GM21528 (cell line): ENCODE measurements at regions not wholly inside any gene's neighbourhood (a gene's known extent, or its start where the extent isn't known, plus 50 kb on each side); places are given as distances from the start of the nearest gene placed in this dataset.

ENCODE experiments used
- ATAC-seq: cut with Tn5 transposase; IDR thresholded peaks from one replicate; pipeline ENCODE4 v1.9.1; 2021; ENCODE audit warnings: mild to moderate bottlenecking, moderate library complexity; ENCODE audit not compliant: unreplicated experiment, low FRiP score

- no peak for ATAC-seq
Observed at GRCh38 chr22:46052801-46053562, 76.0 kb upstream of the WNT7B start.

DNA sequence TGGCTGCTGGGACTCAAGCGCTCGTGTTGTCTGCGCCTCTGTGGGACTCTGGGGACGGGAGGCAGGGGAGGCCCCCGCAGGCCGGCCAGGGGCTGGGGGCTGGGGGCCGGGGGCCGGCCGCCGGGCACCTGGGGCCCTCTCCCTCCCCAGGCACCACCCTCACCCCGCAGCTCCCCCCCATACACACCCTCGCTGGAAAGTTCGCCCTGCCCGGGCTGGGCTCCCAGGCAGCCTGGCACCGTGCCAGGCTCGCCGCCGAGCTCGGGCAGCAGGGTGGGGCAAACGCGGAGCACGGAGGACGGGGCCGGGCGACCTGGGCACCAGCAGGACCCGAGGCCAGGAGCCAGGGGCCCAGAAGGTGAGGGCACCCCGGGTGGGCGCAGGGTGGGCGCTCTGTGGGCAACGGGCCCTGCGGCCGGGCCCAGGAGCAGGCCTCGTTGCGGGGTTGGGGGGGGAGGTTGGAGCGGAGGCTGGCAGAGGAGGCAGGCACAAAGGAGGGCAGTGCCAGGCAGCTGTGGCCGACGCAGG, 76.7 kb upstream of the WNT7B start:
- no peak for ATAC-seq

GRCh38 chr22:46054091-46055073, 77.4 kb upstream of the WNT7B start:
- ATAC-seq: no peak

DNA sequence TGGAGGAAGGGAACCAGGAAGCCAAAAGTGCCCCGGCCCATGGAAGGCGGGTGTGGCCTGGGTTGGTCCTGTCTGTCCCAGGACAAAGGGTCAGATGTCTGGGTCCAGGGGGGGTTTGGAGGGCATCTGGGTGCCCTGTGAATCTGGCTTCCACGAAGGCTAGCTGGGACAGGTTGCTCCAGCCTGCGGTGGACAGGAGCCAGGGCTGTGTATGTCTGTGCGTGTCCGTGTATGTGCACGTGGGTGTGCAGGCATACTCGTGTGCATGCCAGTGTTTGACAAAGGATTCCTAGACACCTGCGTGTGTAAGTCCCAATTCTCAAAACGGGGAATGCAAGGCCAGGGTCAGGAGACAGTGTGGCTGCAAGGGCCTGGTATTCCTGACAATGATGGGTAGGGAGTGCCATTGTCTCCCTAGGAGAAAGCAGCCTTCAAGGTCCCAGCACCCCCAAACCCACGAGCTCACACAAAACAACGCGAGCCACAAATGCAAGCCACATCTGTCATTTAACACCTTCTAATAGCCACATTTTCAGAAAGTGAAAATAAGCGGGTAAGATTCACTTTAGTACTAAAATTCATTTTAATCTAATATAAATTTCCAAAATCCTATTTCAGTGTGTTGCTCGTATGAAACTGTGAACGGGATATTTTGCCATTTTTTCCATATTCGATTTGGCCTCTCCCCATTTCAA, 78.4 kb upstream of the WNT7B start:
- ATAC-seq: no peak

DNA sequence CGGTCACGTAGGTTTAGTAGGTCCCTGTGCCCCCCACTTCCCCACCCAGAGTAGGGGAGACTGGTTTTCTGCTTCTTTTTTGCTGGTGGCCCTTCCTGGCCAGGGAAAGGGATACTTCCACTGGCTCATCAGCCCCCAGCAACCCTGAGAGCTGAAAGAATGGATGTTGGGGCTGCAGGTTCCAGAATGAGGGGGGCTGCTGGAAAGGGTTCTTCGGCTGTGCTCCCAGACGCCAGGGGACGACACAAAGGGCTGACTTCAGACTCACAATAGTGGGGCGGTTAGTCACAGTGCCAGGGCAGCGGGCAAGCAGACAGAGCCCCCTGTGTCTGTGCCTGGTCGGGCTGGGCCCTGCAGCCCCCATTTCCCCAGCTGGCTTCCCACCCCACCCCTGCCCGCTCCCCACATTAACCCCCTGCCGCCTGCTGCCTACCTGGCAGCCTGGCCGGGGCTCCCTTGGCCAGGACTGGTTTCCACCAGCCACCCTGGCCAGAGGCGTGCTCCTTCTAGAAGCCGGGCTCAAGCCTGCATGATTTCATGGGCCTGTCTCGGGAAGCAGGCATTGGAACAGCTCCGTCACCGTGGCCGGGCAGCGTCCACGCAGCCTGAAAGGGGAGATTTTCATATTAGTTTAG, 79.1 kb upstream of the WNT7B start:
- no peak for ATAC-seq

- no peak for ATAC-seq
Observed at GRCh38 chr22:46056546-46057245, 79.7 kb upstream of the WNT7B start.

DNA sequence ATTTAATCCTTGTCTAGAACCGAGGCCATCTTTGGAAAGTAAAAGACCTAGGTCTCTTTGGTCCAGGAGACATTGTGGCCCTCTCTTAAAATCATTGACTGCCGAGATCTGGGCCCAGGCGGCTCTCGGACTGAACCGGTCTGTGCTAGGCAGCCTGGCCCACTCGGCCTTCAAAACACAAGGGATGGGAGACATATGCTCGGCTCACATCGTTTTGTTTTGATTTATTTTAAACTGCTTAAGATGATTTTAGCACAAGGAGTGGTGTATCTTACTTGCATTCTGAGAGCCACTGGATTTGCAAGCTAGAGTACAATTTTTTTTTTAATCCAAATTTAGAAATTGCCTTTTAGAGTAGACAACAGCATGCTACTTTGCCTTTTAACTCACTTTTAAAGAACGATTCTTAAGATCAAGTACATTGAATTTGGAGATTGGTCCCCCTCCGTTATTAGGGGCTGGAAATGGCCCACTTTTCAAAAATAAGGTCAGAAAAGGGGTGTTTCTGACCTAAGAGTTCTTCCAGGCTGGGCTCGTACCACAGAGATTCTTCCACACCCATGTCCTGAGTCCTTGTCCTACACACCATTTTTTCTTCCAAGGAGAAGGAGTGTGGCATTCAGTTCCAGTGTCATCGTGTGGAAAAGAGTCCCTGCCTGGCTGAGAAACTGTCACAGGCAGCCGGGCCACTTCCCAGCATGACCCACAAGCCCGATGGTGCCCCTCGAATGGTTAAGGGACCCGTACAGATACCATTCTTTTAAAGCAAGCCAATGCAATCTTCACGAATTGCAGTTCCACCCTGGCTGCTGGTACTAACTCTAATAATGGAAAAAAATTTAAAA, 80.5 kb upstream of the WNT7B start:
- ATAC-seq: no peak

GRCh38 chr22:46058091-46058420, 81.1 kb upstream of the WNT7B start:
- ATAC-seq: peak; percentile 59

DNA sequence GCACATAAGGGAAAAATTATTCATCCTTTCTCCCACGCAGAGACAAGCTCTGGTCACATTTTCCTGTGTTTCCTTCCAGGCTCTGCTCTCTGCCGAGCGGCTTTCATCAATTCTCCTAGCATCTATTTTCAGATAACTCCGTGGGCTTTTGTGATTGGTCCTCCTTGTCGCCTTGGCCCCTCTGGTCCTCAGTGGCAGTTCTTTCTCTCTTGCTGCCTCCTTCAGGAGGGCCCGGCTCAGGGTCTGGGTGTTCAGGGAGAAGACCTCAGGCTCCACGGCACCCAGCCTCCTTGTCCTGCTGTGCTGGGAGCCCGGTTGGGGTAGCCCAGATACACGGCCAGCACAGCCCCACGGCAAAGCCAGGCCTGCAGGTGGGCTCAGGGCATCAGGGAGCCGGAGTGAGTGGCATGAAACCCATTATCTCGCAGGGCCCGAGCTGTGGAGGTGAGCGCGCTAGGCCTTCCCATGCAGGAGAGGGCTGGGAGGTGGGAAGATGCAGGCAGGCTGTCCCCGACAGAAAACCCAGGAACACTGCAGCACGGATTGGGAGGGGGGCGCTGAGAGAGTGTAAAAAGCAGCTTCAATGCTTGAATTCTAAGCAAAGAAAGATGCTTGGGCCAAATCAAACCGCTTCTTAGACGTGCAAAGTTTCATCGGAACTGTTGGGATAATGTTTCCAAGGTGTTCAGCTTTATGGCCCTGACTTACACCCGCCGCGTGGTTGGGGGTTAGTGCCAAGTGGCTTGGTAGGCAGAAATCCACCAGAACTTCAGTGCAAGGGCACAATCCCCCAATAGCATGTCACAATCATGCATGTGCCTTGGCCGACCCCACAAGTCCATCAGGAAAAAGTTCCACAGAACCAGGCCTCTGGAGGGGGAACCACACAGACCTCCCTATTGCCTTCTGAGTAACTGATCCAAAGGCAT, 81.9 kb upstream of the WNT7B start:
- ATAC-seq: no peak

- ATAC-seq: no peak
Observed at GRCh38 chr22:46060292-46061123, 83.5 kb upstream of the WNT7B start.

- no peak for ATAC-seq
Observed at GRCh38 chr22:46061124-46061500, 84.2 kb upstream of the WNT7B start.

DNA sequence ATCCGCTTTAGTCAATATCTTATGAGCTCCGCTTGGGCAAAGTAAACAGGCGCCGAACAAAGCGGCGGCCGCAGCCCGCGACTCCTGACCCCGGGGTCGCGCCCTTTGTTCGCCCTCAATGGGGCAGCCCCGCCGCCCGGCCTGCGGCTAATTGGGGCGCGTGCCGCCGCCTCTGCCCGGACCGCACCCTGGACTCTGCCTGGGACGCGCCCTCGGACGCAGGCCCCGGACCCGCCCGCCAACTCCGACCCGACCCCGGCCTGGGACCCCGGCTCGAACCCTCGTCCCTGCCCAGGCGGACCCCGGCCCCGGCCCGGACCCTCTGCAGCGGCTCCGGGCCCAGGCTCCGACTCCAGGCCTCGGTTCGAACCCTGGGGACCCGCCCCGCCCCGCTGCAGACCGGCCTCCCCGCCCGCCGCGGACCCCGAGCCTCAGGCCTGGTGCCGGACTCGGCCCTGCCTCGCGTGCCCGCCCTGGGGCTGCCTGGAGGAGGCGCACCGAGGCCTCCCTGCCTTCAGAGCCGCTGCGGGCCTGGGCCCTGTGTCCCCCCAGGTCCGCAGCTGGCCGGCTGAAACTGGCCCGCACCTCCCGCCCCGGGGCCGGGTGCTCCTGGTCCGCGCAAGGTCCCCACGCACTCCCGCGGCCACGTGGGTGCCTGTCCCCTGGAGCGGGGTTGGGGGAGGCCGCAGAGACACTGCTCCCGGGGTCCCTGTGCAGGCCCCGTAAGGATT, 84.7 kb upstream of the WNT7B start:
- no peak for ATAC-seq

DNA sequence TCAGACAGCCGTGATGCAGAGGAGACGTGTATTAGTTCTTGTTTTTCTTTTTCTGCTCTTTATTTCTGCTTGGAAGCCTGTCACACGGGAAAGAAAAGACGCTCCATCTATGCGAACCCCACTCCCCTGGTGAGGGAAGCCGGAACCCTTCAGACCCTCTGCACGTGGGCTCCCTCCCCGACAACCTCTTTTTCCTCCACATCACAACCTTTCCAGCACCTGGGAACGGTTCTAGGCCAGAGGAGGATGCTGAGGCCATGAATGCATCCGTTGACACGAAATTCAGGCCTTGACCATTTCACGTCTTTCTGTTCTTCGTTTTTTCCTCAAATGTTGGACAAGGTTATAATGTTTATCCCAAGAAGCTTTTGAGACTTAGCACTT, 85.3 kb upstream of the WNT7B start:
- no peak for ATAC-seq

DNA sequence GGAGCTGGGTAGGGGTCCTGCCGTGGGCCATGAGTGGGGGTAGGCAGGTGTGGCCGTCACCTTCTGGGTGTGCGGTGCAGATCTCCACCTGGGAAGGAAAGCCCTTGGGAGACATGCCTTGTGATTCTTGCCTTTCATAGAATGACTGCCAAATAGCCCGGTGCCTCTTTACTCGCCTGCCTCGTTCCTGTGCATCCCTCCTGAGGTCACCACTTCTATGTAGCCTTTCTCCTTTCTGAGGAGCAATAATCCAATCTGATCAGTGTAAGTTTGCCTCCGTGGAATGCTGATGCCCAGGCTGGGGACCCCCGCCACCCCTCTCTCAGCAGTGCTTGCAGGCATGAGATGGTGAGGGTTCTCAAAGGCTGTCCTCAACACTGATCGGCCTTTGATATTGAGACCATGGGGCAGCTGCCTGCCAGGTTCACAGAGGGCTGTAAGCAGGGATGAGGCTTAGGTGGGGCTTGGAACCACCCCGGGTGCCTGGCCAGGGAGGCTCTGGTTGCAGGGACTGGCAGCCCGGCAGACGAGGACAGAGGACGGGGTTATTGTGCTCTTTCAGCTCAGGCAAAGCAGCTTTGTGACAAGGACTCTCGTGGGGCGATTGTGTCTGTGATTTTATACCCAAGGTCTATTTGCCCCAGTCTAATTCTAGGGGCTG, 86.1 kb upstream of the WNT7B start:
- ATAC-seq: no peak

- ATAC-seq: no peak
Observed at GRCh38 chr22:46063846-46064227, 86.5 kb upstream of the PPARA start.
